Astrocyte (in vitro differentiated cells and primary cell): ENCODE measurements at regions not wholly inside any gene's neighbourhood (a gene's known extent, or its start where the extent isn't known, plus 50 kb on each side); places are given as distances from the start of the nearest gene placed in this dataset.
A peak's percentile ranks its signal among the peaks of the same experiment; 100 is the strongest.

ENCODE experiments used
- DNase-seq: peaks from one replicate; pipeline ENCODE4 v3.0.0-alpha.2; 2010; ENCODE audit warnings: low read depth
- FAIRE-seq: peaks from 2 replicates; lab custom pipeline; 2011; peaks lifted over from hg19 to GRCh38; lab: Jason Lieb, UNC
- H2AFZ ChIP-seq: 2 replicates; pipeline ENCODE4 v1.6.0; 2012; ENCODE audit warnings: low read depth, low read length, inconsistent platforms
- H3K27ac ChIP-seq: 2 replicates; pipeline ENCODE4 v1.5.1; 2011; ENCODE audit warnings: low read depth, low read length, inconsistent platforms
- H3K27me3 ChIP-seq: 2 replicates; pipeline ENCODE4 v1.6.0; 2011; ENCODE audit warnings: low read length, inconsistent platforms; ENCODE audit not compliant: insufficient read depth
- H3K36me3 ChIP-seq: 2 replicates; pipeline ENCODE4 v1.5.1; 2011; ENCODE audit warnings: low read length, inconsistent platforms; ENCODE audit not compliant: insufficient read depth
- H3K4me1 ChIP-seq: 2 replicates; pipeline ENCODE4 v1.5.1; 2011; ENCODE audit warnings: low read length, inconsistent platforms; ENCODE audit not compliant: insufficient read depth
- H3K4me2 ChIP-seq: 2 replicates; pipeline ENCODE4 v1.6.0; 2012; ENCODE audit warnings: low read length, inconsistent platforms
- H3K4me3 ChIP-seq: 2 replicates; pipeline ENCODE4 v1.5.1; 2011; ENCODE audit warnings: low read depth, mild to moderate bottlenecking, low read length, inconsistent platforms; ENCODE audit not compliant: insufficient read depth
- H3K79me2 ChIP-seq: 2 replicates; pipeline ENCODE4 v1.6.0; 2012; ENCODE audit warnings: mild to moderate bottlenecking, low read length, inconsistent platforms; ENCODE audit not compliant: insufficient read depth
- H3K9ac ChIP-seq: 2 replicates; pipeline ENCODE4 v1.6.0; 2012; ENCODE audit warnings: mild to moderate bottlenecking, low read length, inconsistent platforms
- H3K9me3 ChIP-seq: 2 replicates; pipeline ENCODE4 v1.5.1; 2012; ENCODE audit warnings: low read depth, mild to moderate bottlenecking, low read length, inconsistent platforms; ENCODE audit not compliant: insufficient read depth
- H4K20me1 ChIP-seq: 2 replicates; pipeline ENCODE4 v1.6.0; 2012; ENCODE audit warnings: low read length, inconsistent platforms; ENCODE audit not compliant: insufficient read depth
- H3K27ac Mint-ChIP-seq: one replicate; pipeline ENCODE4 v1.8.0; 2021; ENCODE audit warnings: mild to moderate bottlenecking, mixed read lengths; ENCODE audit not compliant: unreplicated experiment
- H3K27me3 Mint-ChIP-seq: one replicate; pipeline ENCODE4 v1.8.0; 2021; ENCODE audit warnings: low read depth, mixed read lengths; ENCODE audit not compliant: unreplicated experiment
- H3K36me3 Mint-ChIP-seq: one replicate; pipeline ENCODE4 v1.8.0; 2021; ENCODE audit warnings: low read depth, mixed read lengths; ENCODE audit not compliant: unreplicated experiment
- H3K4me1 Mint-ChIP-seq: one replicate; pipeline ENCODE4 v1.8.0; 2021; ENCODE audit warnings: low read depth, mixed read lengths; ENCODE audit not compliant: unreplicated experiment
- H3K4me3 Mint-ChIP-seq: one replicate; pipeline ENCODE4 v1.8.0; 2021; ENCODE audit warnings: mild to moderate bottlenecking, moderate library complexity, mixed read lengths; ENCODE audit not compliant: unreplicated experiment
- H3K9me3 Mint-ChIP-seq: one replicate; pipeline ENCODE4 v1.8.0; 2021; ENCODE audit warnings: mild to moderate bottlenecking, mixed read lengths; ENCODE audit not compliant: unreplicated experiment
- EZH2 ChIP-seq: IDR thresholded peaks from 2 replicates; pipeline ENCODE4 v1.6.1; 2012; ENCODE audit warnings: mild to moderate bottlenecking, low read length, inconsistent platforms; ENCODE audit not compliant: insufficient read depth
- TF ChIP-seq, protein P1 (sequence below): IDR thresholded peaks from 2 replicates; pipeline ENCODE4 v1.5.1; 2011; ENCODE audit warnings: low read depth, mild to moderate bottlenecking, inconsistent platforms, low read length, moderate library complexity; ENCODE audit not compliant: insufficient read depth

DNA sequence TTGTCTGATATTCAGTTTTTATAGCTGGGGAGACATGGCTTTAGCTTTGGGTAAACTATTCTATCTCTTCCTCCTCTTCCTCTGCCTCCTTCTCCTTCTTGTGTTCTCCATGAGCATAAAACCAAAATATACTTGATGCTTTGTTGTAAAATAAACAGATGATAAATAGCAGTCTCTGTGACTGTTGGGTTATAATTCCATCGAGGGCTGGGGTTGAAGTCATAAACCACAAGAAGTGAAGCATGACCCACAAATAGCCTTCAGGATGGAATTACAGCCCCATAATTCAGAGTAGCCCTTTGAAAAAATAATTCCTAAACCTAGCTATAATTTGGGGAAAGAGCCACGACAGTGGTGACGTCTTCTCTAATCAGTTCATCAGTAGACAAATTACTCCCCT is 177.7 kb downstream of the SNX19 start:
- Histone ChIP-seq H2AFZ (no peak overlapping the region), H3K27me3 (no peaks in the 10 kb centered on the region), H3K4me1 (peaks cover 21% of the 10 kb centered on the region), H4K20me1 (no peaks in the 10 kb centered on the region), H3K9ac (peak overlapping the region; percentile 64), H3K9me3 (no peaks in the 10 kb centered on the region), H3K4me2 (peak overlapping the region; percentile 73), H3K4me3 (peak overlapping the region; percentile 12), H3K27ac (peak overlapping the region; percentile 85), H3K79me2 (no peaks in the 10 kb centered on the region), H3K36me3 (no peaks in the 10 kb centered on the region)
- H3K9me3 Mint-ChIP-seq, result peaks cover 18% of the 10 kb centered on the region
- H3K36me3 Mint-ChIP-seq, result no peaks in the 10 kb centered on the region
- TF ChIP-seq, protein P1, sequence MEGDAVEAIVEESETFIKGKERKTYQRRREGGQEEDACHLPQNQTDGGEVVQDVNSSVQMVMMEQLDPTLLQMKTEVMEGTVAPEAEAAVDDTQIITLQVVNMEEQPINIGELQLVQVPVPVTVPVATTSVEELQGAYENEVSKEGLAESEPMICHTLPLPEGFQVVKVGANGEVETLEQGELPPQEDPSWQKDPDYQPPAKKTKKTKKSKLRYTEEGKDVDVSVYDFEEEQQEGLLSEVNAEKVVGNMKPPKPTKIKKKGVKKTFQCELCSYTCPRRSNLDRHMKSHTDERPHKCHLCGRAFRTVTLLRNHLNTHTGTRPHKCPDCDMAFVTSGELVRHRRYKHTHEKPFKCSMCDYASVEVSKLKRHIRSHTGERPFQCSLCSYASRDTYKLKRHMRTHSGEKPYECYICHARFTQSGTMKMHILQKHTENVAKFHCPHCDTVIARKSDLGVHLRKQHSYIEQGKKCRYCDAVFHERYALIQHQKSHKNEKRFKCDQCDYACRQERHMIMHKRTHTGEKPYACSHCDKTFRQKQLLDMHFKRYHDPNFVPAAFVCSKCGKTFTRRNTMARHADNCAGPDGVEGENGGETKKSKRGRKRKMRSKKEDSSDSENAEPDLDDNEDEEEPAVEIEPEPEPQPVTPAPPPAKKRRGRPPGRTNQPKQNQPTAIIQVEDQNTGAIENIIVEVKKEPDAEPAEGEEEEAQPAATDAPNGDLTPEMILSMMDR, result no peak
- TF ChIP-seq EZH2, result no peak
- no peak overlapping the region for H3K4me3 Mint-ChIP-seq
- no peak overlapping the region for H3K27ac Mint-ChIP-seq
- H3K4me1 Mint-ChIP-seq, result peaks cover 12% of the 10 kb centered on the region
- DNase-seq (peak; percentile 90), FAIRE-seq (peak; percentile 13)
- no peaks in the 10 kb centered on the region for H3K27me3 Mint-ChIP-seq

DNA sequence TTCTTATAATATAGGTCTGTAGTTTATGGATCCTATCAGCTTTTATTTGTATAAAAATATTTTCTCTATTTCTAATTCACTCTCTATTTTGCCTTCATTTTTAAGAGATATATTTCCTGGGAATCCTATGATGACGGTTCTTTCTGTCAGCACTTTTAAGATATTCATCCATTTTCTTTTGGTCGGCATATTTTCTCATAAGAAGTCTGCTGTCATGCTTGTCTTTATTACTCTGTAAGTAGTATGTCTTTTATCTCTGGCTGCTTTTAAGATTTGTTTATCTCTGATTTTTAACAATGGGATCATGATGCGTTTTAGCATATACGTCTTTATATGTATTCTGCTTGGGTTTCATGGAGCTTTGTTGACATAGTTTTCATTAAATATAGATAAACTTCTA is 175.5 kb downstream of the SNX19 start:
- H3K36me3 Mint-ChIP-seq, result no peaks in the 10 kb centered on the region
- H3K36me3 ChIP-seq, result no peaks in the 10 kb centered on the region
- H4K20me1 ChIP-seq, result no peaks in the 10 kb centered on the region
- DNase-seq (peak; percentile 41), FAIRE-seq (no peak)
- no peak overlapping the region for H3K4me3 ChIP-seq
- H3K9ac ChIP-seq, result no peak overlapping the region
- no peak overlapping the region for H3K4me2 ChIP-seq
- no peak overlapping the region for H3K4me3 Mint-ChIP-seq
- no peak overlapping the region for H3K27ac Mint-ChIP-seq
- H3K9me3 ChIP-seq, result no peaks in the 10 kb centered on the region
- no peak overlapping the region for H3K27ac ChIP-seq
- TF ChIP-seq EZH2, result no peak
- TF ChIP-seq, protein P1, result no peak
- H3K27me3 Mint-ChIP-seq, result no peaks in the 10 kb centered on the region
- no peak overlapping the region for H2AFZ ChIP-seq
- no peaks in the 10 kb centered on the region for H3K79me2 ChIP-seq
- peaks cover 21% of the 10 kb centered on the region for H3K9me3 Mint-ChIP-seq
- H3K4me1 Mint-ChIP-seq, result peaks cover 12% of the 10 kb centered on the region
- H3K27me3 ChIP-seq, result no peaks in the 10 kb centered on the region
- H3K4me1 ChIP-seq, result peaks cover 21% of the 10 kb centered on the region

- Histone ChIP-seq H3K27ac (no peak overlapping the region), H3K27me3 (no peaks in the 10 kb centered on the region), H4K20me1 (no peaks in the 10 kb centered on the region), H3K79me2 (no peaks in the 10 kb centered on the region), H3K4me1 (no peaks in the 10 kb centered on the region), H3K9me3 (no peaks in the 10 kb centered on the region), H3K4me2 (no peak overlapping the region), H2AFZ (no peak overlapping the region), H3K4me3 (no peak overlapping the region), H3K9ac (no peak overlapping the region), H3K36me3 (no peaks in the 10 kb centered on the region)
- FAIRE-seq (no peak), DNase-seq (no peak)
- Mint-ChIP-seq H3K27me3 (no peaks in the 10 kb centered on the region), H3K36me3 (no peaks in the 10 kb centered on the region), H3K4me3 (no peak overlapping the region), H3K9me3 (peaks cover 21% of the 10 kb centered on the region), H3K4me1 (no peaks in the 10 kb centered on the region), H3K27ac (no peak overlapping the region)
- TF ChIP-seq EZH2, result no peak
- TF ChIP-seq, protein P1, result no peak
Observed at GRCh38 chr11:130744794-130745193, 171.5 kb downstream of the SNX19 start.
